Mucosa of stomach (tissue), 1 donor: ENCODE measurements at regions not wholly inside any gene's neighbourhood (a gene's known extent, or its start where the extent isn't known, plus 50 kb on each side); places are given as distances from the start of the nearest gene placed in this dataset.

ENCODE experiments used
- H3K27me3 ChIP-seq: one replicate; pipeline ENCODE4 v1.7.0; 2013; ENCODE audit warnings: mild to moderate bottlenecking, low read length; ENCODE audit not compliant: control insufficient read depth, insufficient read depth
- H3K36me3 ChIP-seq: one replicate; pipeline ENCODE4 v1.7.0; 2013; ENCODE audit warnings: low read length; ENCODE audit not compliant: control insufficient read depth, insufficient read depth
- H3K4me1 ChIP-seq: one replicate; pipeline ENCODE4 v1.7.0; 2013; ENCODE audit warnings: mild to moderate bottlenecking, low read length; ENCODE audit not compliant: control insufficient read depth, insufficient read depth
- H3K4me3 ChIP-seq: one replicate; pipeline ENCODE4 v1.7.0; 2013; ENCODE audit warnings: low read length
- H3K9ac ChIP-seq: one replicate; pipeline ENCODE4 v1.7.0; 2013; ENCODE audit warnings: mild to moderate bottlenecking, low read length, moderate library complexity
- H3K9me3 ChIP-seq: one replicate; pipeline ENCODE4 v1.7.0; 2013; ENCODE audit warnings: mild to moderate bottlenecking, low read length, moderate library complexity; ENCODE audit not compliant: control insufficient read depth
- donor health status: Pancreatic carcinoma.

- no peak overlapping the region for H3K9ac ChIP-seq
- H3K9me3 ChIP-seq, result no peaks in the 10 kb centered on the region
- peaks cover 11% of the 10 kb centered on the region for H3K4me1 ChIP-seq
- H3K36me3 ChIP-seq, result no peaks in the 10 kb centered on the region
- no peak overlapping the region for H3K4me3 ChIP-seq
- peaks cover 18% of the 10 kb centered on the region for H3K27me3 ChIP-seq
These were observed 101.3 kb downstream of the IER5 start for GRCh38 chr1:181189691-181190363.

GRCh38 chr1:181190364-181191035 lies 102.0 kb downstream of the IER5 start:
- peaks cover 11% of the 10 kb centered on the region for H3K4me1 ChIP-seq
- H3K4me3 ChIP-seq, result no peak overlapping the region
- peaks cover 18% of the 10 kb centered on the region for H3K27me3 ChIP-seq
- no peak overlapping the region for H3K9ac ChIP-seq
- H3K9me3 ChIP-seq, result no peaks in the 10 kb centered on the region
- no peaks in the 10 kb centered on the region for H3K36me3 ChIP-seq

- Histone ChIP-seq H3K4me1 (peaks cover 11% of the 10 kb centered on the region), H3K9me3 (no peaks in the 10 kb centered on the region), H3K27me3 (peaks cover 18% of the 10 kb centered on the region), H3K36me3 (no peaks in the 10 kb centered on the region), H3K4me3 (no peak overlapping the region), H3K9ac (no peak overlapping the region)
These were observed 103.1 kb downstream of the IER5 start for GRCh38 chr1:181191494-181192040.

GRCh38 chr1:181192316-181192715 lies 103.8 kb downstream of the IER5 start:
- Histone ChIP-seq H3K4me3 (no peak overlapping the region), H3K4me1 (peaks cover 11% of the 10 kb centered on the region), H3K9ac (no peak overlapping the region), H3K27me3 (peaks cover 18% of the 10 kb centered on the region), H3K9me3 (no peaks in the 10 kb centered on the region), H3K36me3 (no peaks in the 10 kb centered on the region)

- no peak overlapping the region for H3K9ac ChIP-seq
- no peaks in the 10 kb centered on the region for H3K4me1 ChIP-seq
- no peak overlapping the region for H3K4me3 ChIP-seq
- H3K27me3 ChIP-seq, result peaks cover 7% of the 10 kb centered on the region
- H3K36me3 ChIP-seq, result no peaks in the 10 kb centered on the region
- no peaks in the 10 kb centered on the region for H3K9me3 ChIP-seq
These were observed 114.6 kb downstream of the IER5 start for GRCh38 chr1:181202986-181203555.

- Histone ChIP-seq H3K4me3 (no peak overlapping the region), H3K27me3 (peaks cover 7% of the 10 kb centered on the region), H3K9ac (no peak overlapping the region), H3K36me3 (no peaks in the 10 kb centered on the region), H3K4me1 (no peaks in the 10 kb centered on the region), H3K9me3 (no peaks in the 10 kb centered on the region)
These were observed 116.0 kb downstream of the IER5 start for GRCh38 chr1:181204530-181204929.

- Histone ChIP-seq H3K9me3 (no peaks in the 10 kb centered on the region), H3K4me3 (no peak overlapping the region), H3K9ac (no peak overlapping the region), H3K36me3 (no peaks in the 10 kb centered on the region), H3K4me1 (no peaks in the 10 kb centered on the region), H3K27me3 (peaks cover 9% of the 10 kb centered on the region)
These were observed 117.4 kb downstream of the IER5 start for GRCh38 chr1:181205901-181206300.

- Histone ChIP-seq H3K4me3 (no peak overlapping the region), H3K9ac (no peak overlapping the region), H3K4me1 (no peaks in the 10 kb centered on the region), H3K36me3 (no peaks in the 10 kb centered on the region), H3K9me3 (no peaks in the 10 kb centered on the region), H3K27me3 (peaks cover 10% of the 10 kb centered on the region)
These were observed 118.0 kb downstream of the IER5 start for GRCh38 chr1:181206513-181206912.

- Histone ChIP-seq H3K36me3 (no peaks in the 10 kb centered on the region), H3K4me3 (no peak overlapping the region), H3K4me1 (no peaks in the 10 kb centered on the region), H3K9ac (no peak overlapping the region), H3K9me3 (no peaks in the 10 kb centered on the region), H3K27me3 (peaks cover 10% of the 10 kb centered on the region)
These were observed 118.7 kb downstream of the IER5 start for GRCh38 chr1:181206979-181207790.

GRCh38 chr1:181208083-181208482 lies 119.6 kb downstream of the IER5 start:
- Histone ChIP-seq H3K27me3 (peaks cover 8% of the 10 kb centered on the region), H3K9me3 (no peaks in the 10 kb centered on the region), H3K9ac (no peak overlapping the region), H3K36me3 (no peaks in the 10 kb centered on the region), H3K4me1 (no peaks in the 10 kb centered on the region), H3K4me3 (no peak overlapping the region)

GRCh38 chr1:181208967-181209366 lies 120.5 kb downstream of the IER5 start:
- no peaks in the 10 kb centered on the region for H3K36me3 ChIP-seq
- no peaks in the 10 kb centered on the region for H3K9me3 ChIP-seq
- no peak overlapping the region for H3K4me3 ChIP-seq
- no peak overlapping the region for H3K9ac ChIP-seq
- H3K27me3 ChIP-seq, result peaks cover 3% of the 10 kb centered on the region
- H3K4me1 ChIP-seq, result no peaks in the 10 kb centered on the region
